GM21390 (cell line): ENCODE measurements at regions not wholly inside any gene's neighbourhood (a gene's known extent, or its start where the extent isn't known, plus 50 kb on each side); places are given as distances from the start of the nearest gene placed in this dataset.
"Not testable (repeated sequence)": the region's sequence is repeated elsewhere in the genome, so short reads cannot be mapped to it uniquely, and the experiment has no call there.

ENCODE experiments used
- ATAC-seq: cut with Tn5 transposase; IDR thresholded peaks from one replicate; pipeline ENCODE4 v1.9.1; 2021; ENCODE audit not compliant: unreplicated experiment

- no peak for ATAC-seq
Observed at GRCh38 chr1:70490153-70490552, 79.1 kb downstream of the CTH start.

- no peak for ATAC-seq
Observed at GRCh38 chr1:70495370-70495769, 84.3 kb downstream of the CTH start.

GRCh38 chr1:70496181-70496580 is 85.1 kb downstream of the CTH start:
- ATAC-seq: no peak

- ATAC-seq: no peak
Observed at GRCh38 chr1:70497152-70497551, 86.1 kb downstream of the CTH start.

DNA sequence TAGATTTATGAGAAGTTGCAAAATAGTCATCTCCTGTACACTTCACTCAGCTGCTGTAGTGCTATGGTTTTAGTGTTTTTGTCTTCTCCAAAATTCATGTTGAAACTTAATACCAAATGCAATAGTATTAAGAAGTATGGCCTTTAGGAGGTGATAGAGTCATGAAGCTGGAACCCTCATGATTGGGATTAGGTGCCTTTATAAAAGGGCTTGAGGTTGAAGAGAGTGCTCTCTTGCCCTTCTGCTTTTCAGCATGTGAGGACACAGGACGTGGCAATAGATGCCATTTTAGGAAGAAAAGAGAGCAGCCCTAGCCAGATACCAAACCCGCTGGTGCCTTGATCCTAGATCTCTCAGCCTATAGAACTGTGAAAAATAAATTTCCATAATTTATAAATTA is 87.6 kb downstream of the CTH start:
- ATAC-seq: no peak

GRCh38 chr1:70499695-70500094 is 88.6 kb downstream of the CTH start:
- ATAC-seq: no peak

- ATAC-seq: no peak
Observed at GRCh38 chr1:70503358-70503757, 92.3 kb downstream of the CTH start.

GRCh38 chr1:70504176-70504820 is 93.2 kb downstream of the CTH start:
- peak; percentile 93 for ATAC-seq

DNA sequence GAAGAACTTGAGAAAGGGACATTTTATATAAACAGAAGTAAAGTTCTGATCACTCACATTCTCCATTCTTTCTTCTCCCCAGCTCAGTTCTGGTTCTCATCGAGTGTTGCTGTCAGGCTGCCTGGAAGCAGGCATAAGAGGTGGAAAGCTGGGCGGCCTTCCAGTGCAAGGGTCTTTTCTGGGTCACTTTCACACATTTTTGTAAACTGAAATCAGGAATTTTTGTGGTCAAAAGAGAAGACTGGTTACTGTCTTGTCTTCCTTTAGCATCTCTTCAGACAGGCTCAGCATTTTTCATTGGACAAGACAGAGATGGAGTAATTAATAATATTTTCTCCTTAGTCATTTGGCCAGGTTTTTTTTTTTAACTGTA is 93.7 kb downstream of the CTH start:
- ATAC-seq: peak; percentile 19

DNA sequence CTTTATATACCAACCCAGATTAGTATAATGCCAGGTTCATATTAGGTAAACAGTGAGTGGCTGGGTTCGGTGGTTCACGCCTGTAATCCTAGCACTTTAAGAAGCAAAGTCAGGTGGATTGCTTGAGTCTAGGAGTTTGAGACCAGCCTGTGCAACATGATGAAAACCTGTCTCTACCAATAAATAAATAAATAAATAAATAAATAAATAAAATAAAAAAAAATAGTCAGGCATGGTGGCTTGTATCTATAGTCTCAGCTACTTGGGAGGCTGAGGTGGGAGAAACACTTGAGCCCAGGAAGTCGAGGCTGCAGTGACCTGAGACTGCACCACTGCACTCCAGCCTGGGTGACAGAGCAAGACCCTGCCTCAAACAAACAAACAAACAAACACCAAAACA is 96.9 kb downstream of the CTH start:
- ATAC-seq: not testable (repeated sequence)

DNA sequence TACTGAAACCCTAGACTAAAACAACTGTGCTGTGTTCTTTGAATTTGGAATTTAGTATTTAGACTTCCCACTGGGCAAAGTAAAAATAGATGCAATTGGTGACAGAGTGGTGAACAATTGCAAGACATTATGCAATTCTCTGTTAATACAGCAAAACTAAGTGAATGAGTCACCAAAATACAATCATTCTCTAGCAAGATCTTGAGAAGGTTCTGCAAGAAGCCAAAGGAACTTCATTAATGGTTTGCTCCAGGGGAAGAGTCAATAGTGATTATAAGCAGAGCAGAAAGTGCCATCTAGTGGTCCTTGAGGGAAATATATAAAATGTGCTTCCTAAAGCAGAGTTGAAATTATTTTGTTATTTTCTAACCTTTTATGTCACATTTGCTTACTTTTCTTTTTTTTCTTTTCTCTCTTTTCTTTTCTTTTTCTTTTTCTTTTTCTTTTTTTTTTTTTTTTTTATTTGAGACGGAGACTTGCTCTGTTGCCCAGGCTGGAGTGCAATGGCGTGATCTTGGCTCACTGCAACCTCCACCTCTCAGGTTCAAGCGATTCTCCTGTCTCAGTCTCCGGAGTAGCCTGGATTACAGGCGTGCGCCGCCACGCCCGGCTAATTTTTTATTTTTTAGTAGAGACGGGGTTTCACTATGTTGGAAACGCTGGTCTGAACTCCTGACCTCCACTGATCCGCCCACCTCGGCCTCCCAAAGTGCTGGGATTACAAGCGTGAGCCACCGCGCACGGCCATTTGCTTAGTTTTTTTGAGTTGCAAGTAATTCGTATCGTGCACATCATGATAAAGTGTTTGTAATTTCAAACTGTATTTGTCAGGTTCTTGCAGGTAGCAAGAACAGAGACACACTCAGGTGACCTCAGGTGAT is 99.2 kb downstream of the CTH start:
- peak; percentile 89 for ATAC-seq

- ATAC-seq: peak; percentile 64
Observed at GRCh38 chr1:70517444-70517843, 106.4 kb downstream of the CTH start.

DNA sequence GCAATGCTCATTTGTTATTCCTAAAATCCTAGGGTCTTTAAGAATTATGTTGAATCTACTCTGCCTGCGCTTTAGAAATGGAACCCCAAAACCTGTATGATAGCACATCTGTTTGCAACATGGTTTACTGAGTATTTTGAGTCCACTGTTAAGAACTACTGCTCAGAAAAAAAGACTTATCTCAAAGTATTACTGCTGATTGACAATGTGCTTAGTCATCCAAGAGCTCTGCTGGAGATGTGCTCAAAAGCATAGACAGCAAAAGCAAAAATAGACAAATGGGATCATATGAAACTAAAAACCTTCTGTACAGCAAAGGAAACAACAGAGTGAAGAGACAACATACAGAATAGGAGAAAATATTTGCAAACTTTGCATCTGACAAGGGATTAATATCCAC is 107.0 kb downstream of the CTH start:
- peak; percentile 17 for ATAC-seq

DNA sequence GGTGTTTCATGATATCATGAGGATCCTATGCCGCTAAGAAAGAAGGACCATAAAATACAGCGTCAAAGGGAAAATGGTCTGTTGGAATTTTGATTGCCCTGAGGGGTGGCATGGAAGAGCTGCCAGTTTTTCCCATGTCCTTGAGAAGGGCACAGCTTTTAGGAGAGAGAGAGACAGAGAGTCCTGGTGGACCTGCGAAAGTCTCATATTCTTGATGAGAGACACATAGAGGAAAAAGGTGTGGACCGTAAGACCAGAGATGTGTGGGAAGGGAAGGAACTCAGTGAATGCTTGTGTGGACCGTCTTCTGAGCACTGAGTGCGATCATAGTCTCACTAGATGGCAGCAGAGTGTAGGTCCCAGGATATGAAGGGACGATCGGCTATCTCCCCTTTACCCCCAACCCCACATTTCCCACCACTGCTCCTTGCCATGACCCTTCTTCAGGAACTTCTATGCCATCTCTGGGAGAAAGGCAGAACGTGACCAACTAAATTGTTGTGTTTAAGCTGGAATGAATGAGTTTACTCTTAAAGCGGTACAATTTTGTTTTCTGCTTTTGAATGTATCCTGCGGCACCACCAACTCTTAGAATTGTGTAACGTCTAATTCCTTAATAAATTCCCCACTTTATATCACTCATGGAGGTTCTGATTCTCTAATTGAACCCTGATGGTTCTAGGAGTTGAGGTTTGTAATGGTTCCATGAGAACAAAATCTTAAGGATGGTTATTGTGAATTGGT is 117.7 kb downstream of the CTH start:
- peak; percentile 55 for ATAC-seq

DNA sequence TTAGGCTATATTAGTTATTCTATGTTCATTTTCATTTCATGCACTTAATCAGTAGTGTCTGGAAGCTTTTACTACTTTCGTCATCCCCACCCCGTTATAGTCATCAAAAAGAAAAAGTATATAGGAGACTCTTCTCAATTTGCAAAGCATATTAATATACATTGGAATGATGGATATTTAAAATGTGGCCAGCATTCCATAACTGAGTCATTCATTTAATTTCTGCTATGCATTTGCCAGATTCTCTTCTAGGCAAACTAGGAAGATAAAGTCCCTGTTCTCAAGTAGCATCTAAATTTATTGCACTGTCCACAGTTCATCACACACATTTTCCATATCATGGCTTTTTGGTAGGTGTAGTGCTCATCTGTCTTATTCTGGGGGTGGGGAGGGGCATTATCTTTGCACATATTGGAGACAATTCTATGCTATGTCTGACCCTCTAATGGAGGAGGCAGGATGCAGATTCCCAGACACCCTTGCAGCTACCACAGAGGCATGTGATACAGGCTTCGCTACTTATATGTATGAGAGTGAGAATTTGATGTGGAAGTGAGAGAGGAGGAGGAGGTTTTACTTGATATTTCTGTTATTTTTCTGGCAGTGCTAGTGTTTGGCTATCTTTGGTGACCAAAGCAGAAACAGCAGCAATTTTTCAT is 125.8 kb downstream of the CTH start:
- no peak for ATAC-seq

DNA sequence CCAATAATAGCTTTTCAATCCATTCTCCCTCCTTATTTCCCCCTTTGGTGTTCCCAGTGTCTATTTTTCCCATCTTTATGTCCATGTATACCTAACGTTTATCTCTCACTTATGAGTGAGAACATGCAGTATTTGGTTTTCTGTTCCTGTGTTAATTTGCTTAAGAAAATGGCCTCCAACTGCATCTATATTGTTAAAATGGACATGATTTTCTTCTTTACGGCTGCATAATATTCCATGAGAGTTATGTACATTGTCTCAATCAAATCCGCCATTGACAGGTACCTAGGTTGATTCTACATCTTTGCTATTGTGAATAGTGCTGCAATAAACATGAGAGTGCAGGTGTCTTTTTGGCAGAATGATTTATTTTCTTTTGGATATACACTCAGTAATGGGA is 126.7 kb downstream of the CTH start:
- ATAC-seq: no peak

DNA sequence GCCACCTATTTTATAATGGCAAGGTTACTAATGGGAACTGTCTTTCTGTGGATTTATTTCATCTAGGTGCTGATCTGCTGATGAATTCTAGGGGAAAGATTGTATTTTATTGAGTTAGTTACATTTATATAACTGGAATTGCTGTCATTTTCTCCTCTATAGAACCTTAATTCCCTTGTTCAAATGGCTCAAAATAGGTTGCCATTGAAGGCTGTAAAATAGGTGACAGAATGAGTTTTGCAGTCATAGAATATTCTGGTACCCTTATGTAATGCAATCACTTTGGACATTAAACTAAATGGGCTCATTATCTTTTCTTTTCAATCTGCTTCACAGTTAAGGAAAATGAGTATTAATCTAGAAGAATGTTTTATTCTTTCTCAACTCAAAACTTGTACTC is 131.0 kb downstream of the CTH start:
- no peak for ATAC-seq

DNA sequence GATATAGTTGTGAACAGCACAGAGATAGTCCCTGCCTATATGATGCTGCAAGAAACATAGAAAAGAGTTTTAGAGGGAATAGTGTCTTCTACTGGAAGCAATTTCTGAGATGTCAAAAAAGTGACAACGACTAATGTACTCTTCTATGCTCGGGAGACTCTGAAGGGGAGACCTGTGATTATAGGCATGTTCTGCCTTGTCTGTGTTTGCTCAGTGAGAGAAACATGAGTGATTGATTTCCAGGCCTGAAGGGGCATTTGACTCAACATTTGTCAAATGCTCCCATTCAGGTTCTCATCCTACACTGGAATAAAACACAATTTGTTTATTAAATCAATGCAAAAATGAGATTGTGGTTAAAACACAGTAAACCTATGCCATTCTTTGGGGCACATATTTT is 131.8 kb downstream of the CTH start:
- no peak for ATAC-seq

DNA sequence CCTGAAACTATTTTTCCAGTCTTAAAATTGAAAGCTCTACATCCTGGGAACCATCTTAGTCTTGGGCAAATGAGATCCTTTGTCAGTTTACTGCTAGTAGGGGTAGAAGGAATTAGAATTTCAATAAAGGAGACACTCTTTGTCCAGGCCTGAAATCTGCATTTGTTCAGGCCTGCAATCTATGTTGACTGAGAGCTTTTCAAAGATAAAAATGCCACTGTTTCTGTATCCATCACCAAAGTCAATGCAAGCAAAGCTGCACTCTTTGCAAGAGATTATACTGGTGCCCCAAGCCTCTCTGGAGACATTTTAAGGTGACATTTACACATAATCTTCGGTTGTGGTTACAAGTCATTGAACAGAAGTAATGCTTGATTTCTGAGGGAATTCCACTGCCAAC is 135.7 kb downstream of the CTH start:
- ATAC-seq: no peak

DNA sequence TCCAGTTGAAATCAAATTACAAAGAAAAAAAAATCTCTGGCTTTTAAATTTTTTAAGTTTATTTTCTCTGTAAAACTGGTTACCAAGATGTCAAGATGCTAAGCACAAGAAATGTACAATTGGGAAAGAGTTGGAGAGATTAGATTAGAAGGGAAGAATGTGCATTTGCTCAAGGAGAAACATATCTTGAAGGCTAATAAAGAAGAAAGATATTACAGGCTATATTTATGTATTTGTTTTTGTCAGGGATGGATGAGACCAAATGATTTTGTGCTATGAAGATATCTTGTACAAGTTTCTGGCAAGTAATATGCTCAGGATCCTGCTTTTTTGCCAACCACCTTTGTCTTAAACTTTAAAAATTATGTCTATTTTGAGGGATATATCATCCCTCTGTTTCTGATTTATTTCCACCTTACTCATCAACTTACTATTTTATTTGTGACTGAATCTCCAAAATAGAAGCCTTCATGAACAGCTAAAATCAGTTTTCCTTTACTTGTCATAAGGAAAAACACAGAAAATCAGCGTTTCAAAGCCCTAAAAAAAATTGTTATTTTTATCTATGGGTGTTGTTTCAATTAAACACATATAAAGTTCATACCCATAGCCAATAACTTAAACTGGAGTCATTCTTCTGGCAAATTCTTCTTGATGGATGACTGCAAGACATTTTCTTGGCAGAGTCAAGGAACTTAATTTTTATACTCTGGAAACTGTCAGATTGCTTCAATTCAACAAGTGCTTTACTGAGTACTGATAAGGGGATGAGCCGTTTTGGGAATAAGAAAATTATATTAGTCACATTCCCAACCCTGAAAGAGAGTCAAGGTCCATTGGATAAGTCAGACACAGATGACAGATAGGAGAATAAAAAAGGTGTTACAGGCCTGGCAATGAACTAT is 141.8 kb downstream of the CTH start:
- no peak for ATAC-seq
